ENCODE measurements at regions not wholly inside any gene's neighbourhood (a gene's known extent, or its start where the extent isn't known, plus 50 kb on each side); places are given as distances from the start of the nearest gene placed in this dataset.
A peak's percentile ranks its signal among the peaks of the same experiment; 100 is the strongest.

GRCh38 chr1:116825720-116826438 lies 71.6 kb downstream of the CD2 start:
- intact Hi-C loops (cut with DNase I): no loop called here
- Histone ChIP-seq H3K4me3 (no peak overlapping the region), H3K27ac (peak overlapping the region; percentile 87), H3K9ac (ENCODE audit: low read depth in 2 of 2, low read length in 2 of 2) (peak overlapping the region; percentile 14 to 73), H3K27me3 (no peaks in the 10 kb centered on the region), H3K9me3 (no peaks in the 10 kb centered on the region), H3K4me1 (peaks cover 21% of the 10 kb centered on the region), H3K36me3 (no peaks in the 10 kb centered on the region)
- peak; percentile 92 for DNase-seq
- no peak for TF ChIP-seq CTCF (IDR thresholded peaks at IDR 0.05)

- H3K4me1 ChIP-seq: peaks cover 21% of the 10 kb centered on the region
- peak overlapping the region; percentile 87 for H3K27ac ChIP-seq
- no peaks in the 10 kb centered on the region for H3K36me3 ChIP-seq
- intact Hi-C loops (cut with DNase I): no loop called here
- no peak for TF ChIP-seq CTCF (IDR thresholded peaks at IDR 0.05)
- no peaks in the 10 kb centered on the region for H3K27me3 ChIP-seq
- peak overlapping the region in 1 of 2 donors; percentile 73 for H3K9ac ChIP-seq (ENCODE audit: low read depth in 2 of 2, low read length in 2 of 2)
- no peaks in the 10 kb centered on the region for H3K9me3 ChIP-seq
- H3K4me3 ChIP-seq: no peak overlapping the region
- peak; percentile 52 for DNase-seq
Observed at GRCh38 chr1:116826818-116827606, 72.8 kb downstream of the CD2 start.

- no peaks in the 10 kb centered on the region for H3K36me3 ChIP-seq
- H3K9ac ChIP-seq (ENCODE audit: low read depth in 2 of 2, low read length in 2 of 2): no peak overlapping the region
- H3K27ac ChIP-seq: peak overlapping the region; percentile 87
- peaks cover 21% of the 10 kb centered on the region for H3K4me1 ChIP-seq
- H3K9me3 ChIP-seq: no peaks in the 10 kb centered on the region
- H3K4me3 ChIP-seq: no peak overlapping the region
- H3K27me3 ChIP-seq: no peaks in the 10 kb centered on the region
- no peak for TF ChIP-seq CTCF (IDR thresholded peaks at IDR 0.05)
- intact Hi-C loops (cut with DNase I): no loop called here
- no peak for DNase-seq
Observed at GRCh38 chr1:116827607-116828105, 73.4 kb downstream of the CD2 start.

GRCh38 chr1:116832308-116832931 lies 77.3 kb upstream of the PTGFRN start:
- Histone ChIP-seq H3K4me1 (no peaks in the 10 kb centered on the region), H3K9me3 (no peaks in the 10 kb centered on the region), H3K9ac (ENCODE audit: low read depth in 2 of 2, low read length in 2 of 2) (peak overlapping the region in 1 of 2 donors; percentile 54), H3K27ac (peak overlapping the region; percentile 66), H3K27me3 (no peaks in the 10 kb centered on the region), H3K36me3 (no peaks in the 10 kb centered on the region), H3K4me3 (no peak overlapping the region)
- intact Hi-C loops (cut with DNase I): no loop called here
- no peak for DNase-seq
- TF ChIP-seq CTCF (IDR thresholded peaks at IDR 0.05): no peak

GRCh38 chr1:116832932-116833578 lies 76.7 kb upstream of the PTGFRN start:
- Histone ChIP-seq H3K36me3 (no peaks in the 10 kb centered on the region), H3K4me1 (no peaks in the 10 kb centered on the region), H3K9ac (ENCODE audit: low read depth in 2 of 2, low read length in 2 of 2) (peak overlapping the region in 1 of 2 donors; percentile 54), H3K27me3 (no peaks in the 10 kb centered on the region), H3K4me3 (no peak overlapping the region), H3K27ac (peak overlapping the region; percentile 66), H3K9me3 (no peaks in the 10 kb centered on the region)
- TF ChIP-seq CTCF (IDR thresholded peaks at IDR 0.05): no peak
- intact Hi-C loops (cut with DNase I): no loop called here
- no peak for DNase-seq
